Hypothalamus (tissue), 51 donors: ENCODE measurements at regions not wholly inside any gene's neighbourhood (a gene's known extent, or its start where the extent isn't known, plus 50 kb on each side); places are given as distances from the start of the nearest gene placed in this dataset.

ENCODE experiments used
- DNase-seq, 51 donors: peaks; one replicate each; lab custom pipeline; 2025; lab: John Stamatoyannopoulos, UW

DNA sequence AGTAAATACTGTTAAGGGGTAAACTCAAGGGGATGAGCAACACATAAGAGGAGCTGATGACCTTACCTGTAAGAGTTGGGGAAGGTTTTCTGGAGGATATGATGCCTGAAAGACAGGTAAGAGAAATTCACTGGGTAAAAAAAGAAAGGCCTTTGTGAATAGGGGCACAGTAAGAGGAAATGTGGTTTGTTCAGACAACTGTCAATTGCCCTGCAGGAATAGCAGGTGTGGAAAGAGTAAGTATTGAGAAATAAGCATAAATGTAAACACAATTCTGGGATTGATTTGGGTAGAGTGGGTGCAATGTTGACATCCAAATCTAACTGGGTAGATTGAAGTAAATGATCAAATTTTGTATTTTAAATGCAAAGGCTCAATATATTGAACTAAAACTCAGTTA lies 670.0 kb downstream of the DHX35 start:
- no peak for DNase-seq

DNA sequence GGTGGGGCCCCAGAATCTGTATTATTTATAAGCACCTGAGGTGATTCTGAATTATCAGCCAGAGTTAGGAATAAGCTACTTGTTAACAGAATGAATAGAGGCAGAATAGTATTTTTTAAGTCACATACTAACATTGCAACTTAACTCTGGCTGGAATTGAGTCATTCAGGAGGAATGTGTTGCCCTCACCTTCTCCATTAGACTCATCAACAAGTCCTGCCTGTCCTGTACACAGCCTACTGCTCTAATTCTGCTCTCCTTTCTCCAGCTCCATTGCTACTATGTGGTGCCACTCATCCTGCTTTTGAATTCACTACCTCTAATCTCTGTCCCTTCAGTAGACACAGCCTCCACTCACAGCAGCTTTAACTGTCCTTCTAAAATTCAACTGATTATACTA lies 669.4 kb downstream of the DHX35 start:
- DNase-seq: no peak

DNA sequence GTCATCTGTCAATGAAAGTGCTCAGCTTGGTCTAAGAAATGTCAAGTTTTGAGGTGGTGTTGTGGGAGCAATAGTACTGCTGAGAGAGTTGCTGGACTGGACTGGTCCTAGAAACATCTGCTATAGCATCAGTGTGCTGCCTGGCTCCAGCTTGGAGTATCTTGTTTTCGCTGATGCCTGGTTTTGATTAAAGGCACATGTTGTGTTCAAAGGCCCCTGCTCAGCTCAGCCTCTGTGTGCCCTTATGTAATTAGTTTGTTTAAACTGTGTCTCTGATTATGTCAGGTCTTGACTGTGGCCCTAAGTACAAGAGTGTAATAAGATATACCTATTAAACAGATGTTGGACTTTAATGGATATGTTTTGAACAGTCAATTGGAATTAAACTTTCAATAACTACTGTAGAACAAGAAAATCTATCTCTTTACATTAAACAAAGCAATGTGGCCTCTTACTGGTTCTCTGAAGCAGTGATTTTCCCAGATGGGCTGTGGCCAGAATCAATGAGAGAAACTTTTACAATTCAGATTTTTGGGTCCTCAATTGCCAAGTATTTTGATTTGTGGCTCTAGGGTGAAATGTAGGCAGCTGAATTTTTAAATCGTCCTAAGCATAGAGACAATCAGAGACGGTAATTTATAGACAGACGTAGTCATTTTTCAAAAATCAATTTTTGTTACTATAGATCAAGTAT lies 668.2 kb downstream of the DHX35 start:
- DNase-seq: no peak

DNA sequence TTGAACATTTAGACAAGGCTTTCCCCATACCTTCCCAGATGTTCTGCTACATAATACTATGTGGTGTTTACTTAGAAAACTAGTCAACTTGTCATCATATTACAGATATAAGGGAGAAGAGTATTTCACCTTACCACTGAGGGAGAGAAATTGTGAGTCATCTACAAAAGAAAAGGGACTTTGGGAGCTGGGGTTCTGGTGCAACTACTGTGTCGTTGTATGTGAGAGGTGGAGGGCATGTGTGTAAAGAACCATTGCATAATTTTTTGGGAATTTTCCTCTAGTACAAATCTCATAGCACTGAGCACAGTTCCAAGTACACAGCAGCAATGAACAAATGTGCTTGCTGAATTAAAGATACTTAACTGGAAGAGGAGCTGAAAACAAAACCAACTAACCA lies 665.6 kb downstream of the DHX35 start:
- DNase-seq: no peak

DNA sequence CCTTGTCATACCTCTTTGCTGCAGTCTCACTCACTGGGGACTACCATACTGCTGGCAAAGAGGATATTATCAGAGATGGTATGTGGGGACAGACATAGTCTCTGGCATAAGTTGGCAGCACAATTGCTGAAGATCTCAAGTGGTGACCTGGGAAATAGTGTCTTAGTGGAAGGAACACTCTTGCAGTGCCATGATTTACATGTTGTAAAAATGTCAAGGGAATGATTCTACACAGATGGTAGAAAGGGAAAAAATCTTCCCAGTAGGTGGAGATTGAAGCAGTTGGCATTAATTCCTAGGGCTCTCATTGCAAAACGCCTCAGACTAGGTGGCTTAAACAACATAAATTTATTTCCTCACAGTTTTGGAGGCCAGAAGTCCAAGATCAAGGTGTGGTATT lies 662.2 kb downstream of the DHX35 start:
- DNase-seq: no peak

DNA sequence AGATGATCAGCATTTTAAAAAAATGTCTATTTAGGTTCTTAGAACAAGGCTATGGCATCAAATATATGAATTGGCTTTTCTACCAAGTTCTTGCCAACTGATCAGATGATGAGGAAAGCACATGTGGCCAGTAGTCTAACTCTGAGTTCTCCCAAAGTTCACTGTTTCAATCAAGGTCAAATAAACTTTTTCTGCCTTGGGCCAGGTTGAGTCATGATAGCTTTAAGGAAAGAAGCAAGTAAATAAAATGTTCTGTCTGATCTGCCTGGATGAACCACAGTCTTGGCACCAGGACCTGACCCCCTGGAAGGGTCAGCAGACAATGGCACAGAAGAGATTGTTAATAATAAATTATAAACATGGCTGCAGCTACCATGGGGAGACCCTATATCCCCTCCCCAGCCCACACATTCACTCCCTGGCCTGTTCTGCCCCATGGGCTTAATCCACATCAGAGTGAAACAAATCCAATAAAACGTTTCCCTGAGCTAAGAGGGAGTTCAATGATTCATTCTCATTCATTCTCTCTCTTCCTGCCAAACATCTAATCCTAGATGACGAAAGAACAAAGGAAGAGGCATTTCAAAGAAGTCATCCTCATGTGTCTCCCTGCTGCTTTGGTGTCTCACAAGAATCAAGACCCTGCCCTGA lies 661.6 kb downstream of the DHX35 start:
- no peak for DNase-seq

DNA sequence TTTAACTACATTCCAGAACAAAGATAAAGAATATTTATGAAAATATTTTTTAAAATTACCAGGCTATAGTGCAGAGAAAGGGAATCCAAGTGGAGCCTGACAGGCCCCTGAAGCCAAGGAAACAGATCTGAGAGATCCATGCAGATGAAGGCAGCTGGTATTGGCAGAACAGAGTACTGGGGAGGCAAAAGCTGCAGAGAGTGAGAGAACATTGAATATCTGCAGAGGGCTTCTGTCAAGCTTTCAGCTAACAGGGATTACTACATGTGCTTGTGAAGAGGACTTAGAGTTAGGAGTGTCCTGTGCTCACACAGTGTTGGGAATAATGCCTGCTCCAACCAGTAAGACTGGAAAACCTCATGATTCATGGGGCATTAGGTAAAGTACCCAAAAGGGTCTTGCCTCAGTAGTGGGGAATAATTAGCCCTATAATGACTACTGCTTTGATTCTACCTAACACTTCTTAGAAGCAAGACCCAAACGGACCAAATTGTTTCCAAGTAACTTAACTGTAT lies 657.2 kb downstream of the DHX35 start:
- no peak for DNase-seq

DNA sequence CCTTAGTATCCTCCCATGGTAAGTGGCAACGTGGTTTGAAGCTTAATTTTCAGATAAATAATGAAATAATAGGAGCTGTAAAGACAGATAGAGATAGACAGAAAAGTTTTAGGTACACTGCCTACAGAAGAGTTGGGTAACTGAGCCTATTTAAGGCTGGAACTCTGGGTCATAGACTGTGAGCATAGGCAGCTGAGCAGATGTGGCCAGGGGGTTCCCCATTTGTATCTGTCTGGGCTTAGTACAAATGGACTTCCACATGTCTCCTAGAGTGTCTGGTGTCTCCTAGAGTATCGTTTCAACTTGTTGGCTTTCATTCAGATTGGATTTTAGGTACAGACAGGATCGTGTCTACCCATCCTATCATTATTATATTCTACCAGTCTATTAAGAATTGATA lies 649.8 kb downstream of the DHX35 start:
- no peak for DNase-seq

DNA sequence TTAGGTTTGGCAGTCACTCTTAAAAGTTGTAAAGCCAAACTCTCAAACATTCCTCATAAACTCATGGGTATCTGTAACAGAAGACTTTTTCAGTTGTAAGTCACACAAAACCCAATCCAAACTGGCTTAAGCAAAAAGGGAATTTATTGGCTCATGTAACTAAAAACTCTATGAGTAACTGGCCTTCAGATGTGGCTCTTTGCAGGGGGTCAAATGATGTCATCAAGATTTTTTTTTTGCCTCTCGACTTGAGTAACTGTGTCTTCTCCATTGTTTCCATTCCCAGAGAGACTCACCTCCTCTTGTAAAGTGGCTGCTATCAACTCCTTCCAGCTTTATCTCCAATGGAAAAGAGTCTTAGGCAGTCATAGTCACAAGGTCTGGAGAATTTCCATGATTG lies 645.0 kb downstream of the DHX35 start:
- DNase-seq: no peak

DNA sequence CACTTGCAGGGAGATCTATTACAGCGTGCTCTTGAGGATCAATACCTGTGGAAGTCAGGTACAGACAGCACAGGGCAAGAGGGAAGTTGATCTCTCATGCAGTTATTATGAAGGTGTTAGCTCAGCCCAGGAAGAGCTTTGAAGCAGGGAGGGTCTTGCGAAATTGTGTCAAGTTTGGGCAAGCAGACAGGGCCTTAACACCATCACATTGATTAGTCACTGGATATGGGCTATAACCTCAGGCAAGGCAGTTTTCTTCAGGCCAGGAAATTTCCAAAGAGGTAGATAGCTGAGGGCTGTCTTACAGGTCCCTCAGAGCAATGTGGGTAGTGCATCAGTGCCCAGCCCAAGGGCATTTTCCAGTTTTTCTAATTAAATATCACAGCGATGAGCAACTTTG lies 643.8 kb downstream of the DHX35 start:
- no peak for DNase-seq

DNA sequence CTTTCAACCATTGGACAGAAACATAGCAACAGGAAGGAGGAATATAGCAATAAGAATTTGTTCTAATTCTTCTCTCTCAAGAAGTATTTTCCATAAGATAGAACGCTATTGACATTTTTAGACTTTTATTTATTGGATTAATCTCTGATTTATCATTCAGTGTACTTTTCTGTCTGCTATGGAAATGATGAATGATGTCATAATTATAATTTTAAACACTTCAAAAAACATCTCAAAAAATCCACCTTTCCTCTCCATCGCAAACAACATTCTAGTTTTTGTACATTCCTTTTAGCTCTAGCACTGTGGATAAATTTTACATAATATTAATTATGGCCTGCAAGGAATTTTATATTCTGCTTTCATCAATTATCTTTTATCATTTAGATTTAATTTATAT lies 643.2 kb downstream of the DHX35 start:
- DNase-seq: no peak

DNA sequence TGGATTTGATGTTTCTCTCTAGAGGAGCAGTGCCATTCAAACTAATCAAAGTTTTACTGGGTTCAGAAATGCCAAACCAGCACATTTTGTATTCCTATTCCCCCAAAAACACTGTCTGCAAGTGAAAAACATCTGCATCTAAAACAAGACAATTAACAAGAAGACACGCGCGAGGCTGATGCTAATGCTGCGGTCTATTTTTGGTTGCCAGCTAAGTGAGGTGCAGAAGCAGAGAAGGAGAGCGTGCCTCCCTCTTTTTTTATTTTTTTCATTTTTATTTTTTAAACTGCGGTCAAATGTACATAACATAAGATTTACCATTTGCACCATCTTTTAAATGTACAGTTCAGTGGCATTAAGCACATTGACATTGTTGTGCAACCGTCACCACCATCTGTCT lies 641.1 kb downstream of the DHX35 start:
- DNase-seq: no peak

DNA sequence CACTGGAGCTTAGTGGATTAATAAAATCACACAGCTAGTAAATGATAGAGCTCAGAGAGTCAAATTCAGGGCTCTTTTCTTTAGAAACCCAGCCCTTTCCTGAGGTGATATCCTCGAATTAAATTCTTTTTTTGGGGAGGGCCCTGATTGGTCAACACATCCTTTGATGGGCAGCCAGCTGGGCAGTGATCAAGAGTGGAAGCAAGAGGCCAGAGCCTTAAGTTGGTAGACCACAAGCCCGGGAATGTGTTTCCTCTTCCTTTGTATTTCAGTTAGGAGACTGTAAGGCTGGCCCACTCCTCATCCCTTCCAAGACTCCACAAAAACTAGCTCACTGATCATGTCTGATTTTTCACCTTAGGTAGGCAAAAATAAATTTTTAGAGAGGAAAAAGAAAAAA lies 640.5 kb downstream of the DHX35 start:
- no peak for DNase-seq

DNA sequence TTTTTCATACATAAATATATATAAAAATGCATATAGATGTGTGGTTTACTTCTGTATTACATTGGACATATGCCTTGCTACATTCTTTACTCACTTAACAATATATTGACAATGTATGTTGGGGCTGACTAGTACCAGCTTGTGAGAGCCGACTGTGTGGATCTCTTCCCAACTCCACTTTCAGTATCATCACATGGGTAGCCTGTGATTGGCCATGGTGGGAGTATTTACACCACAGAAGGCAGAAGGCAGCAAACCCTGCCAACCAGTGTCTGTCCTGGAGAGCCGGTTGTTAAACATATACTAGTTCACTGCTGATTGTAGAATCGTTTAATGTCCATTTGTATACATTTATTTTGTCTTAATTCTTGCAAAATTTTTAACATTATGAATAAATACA lies 638.7 kb downstream of the DHX35 start:
- DNase-seq: no peak

DNA sequence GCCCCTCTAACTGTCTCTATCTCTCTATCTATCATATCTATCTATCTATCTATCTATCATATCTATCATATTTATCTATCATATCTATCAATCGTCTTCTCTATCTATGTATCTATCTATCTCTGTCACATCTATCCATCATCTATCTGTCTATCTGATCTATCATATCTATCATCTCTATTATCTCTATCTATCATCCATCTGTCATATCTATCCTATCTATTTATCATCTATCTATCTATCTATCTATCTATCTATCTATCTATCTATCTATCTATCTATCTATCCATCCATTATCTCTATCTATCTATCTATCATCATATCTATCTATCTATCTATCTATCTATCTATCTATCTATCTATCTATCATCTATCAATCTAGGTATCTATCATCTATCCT lies 638.0 kb downstream of the DHX35 start:
- DNase-seq: no peak

DNA sequence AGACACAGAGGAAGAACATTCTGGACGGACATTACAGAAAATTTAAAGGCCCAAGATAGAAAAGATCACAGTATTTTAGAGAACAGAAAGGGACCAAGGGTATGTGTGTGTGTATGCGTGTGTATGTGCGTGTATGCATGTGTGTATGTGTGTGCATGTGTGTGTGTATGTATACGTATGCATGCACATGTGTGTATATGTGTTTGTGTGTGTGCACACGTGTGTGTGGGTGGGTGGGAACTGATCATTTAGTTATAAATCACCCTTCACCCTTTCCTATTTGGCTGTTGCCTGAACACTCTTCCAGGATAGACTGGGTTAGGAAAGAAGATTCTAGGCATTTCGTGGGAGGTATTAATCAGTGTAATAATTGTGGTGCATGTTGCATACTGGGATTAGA lies 634.4 kb downstream of the DHX35 start:
- DNase-seq: no peak

DNA sequence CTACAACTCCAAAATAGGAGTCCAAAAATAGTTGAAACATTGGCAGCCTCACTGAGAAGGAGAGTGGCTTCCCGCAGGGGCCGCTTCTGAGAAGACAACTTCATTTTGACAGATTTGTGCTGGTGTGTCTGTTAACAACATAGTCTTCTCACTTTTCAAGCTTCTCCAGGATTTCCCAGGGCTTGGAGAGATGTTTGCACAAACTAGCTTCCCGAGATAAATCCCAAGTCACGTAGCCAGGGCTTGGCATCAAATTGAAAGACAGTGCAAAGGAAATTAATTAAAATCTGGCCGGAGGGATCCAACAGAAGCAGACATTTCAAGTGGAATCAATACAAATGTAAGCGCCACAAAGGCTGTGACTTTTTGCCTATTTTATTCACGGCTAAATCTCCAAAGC lies 630.2 kb downstream of the DHX35 start:
- no peak for DNase-seq

DNA sequence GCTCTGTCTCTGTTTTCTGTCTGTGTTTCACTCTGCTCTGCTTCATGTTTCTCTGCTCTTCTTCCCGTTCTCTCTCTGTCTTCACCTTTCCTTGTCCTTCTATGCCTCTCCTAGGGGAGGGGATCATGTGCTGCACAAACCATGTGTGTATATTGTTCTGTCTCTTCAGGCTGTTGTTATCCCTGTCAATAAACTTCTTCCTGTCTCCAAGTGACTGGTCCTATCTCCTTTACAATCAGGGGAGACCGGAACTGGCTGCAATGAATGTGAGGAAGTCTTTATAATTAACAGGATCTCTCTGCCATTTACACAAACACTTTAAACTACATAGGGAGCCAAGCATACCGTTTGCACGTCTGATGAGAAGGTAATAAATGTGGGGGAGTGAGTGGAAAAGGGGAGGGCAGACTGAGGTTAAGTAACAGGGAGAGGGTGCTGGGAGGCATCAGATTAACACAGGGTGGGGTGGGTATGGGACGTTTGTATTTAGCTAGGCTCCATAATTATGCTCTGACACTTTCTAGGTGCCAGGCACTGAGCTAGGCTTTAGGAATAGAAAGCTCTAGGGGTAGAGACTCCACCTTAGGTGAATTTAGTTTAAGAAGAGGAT lies 626.1 kb downstream of the DHX35 start:
- no peak for DNase-seq

DNA sequence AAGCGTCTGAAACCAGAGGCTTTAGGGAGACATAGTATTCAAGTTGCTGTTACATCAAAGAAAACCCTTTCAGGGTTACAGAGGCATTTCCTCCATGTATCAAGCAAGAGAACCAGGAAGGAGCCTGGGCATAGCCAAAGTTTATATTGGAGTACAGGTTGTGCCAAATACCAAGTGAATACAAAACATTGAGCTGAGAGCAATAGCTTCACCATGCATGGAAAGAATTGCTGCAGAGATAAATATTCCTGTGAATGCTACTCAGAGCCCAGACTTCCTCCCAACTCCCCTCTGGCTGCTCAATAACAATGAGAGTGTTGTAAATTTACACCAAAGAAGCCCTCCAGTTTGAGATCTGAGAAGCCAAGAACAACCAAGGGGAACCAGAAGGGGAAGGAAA lies 618.9 kb downstream of the DHX35 start:
- DNase-seq: no peak

DNA sequence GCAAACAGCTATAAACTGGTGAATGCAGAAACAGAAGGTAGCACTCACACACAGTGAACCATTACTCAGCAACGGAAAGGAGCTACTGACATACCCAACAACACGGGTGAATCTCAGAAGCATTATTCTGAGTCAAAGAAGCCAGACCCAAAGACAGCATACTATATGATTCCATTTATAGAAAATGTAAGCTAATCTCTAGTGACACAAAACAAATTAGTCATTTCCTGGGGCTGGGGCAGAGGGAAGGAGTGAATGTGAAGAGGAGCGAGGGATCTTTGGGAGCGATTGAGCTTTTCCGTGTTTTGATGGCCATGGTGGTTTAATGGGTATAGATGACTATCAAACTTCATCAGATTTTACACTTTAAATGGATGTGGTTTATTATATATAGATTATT lies 614.6 kb downstream of the DHX35 start:
- DNase-seq: no peak

DNA sequence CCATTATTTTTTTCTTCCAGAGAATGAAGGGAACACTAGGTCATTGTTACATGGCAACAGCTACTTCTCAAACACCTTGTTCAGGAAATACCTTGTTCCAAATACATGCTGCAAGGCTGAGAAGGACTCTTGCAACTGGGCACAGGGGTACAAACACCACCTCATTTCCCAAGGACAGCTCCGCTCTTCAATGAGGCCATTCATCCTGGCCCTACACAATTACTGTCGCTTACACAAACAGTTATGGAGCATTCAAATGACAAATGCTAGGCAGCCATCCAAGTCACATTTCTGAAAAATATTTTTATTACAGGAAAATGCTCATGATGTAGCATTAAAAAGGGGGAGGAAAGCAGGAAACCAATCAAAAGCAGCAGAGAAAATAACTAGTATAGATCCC lies 611.9 kb downstream of the DHX35 start:
- DNase-seq: no peak

DNA sequence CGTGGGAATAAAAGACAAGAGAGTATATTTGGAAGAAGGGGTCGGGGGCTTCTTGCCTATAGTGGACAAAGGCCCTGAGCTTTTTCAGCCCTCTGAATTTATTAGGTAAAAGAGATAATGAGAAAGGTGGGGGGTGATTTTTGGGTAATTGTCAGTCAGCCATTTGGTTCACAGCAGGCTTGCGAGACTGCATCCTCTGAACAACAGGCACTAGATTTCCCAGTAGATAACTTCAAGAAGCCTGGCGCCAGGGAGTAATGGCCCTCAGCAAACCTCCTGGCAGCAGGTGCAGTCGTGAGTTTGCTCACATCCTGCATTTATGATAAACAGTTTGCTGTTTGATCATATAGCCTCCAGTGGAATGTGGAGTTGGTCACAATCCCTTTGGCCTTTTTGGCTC lies 609.0 kb downstream of the DHX35 start:
- DNase-seq: no peak
